MCF 10A (cell line): ENCODE measurements at regions not wholly inside any gene's neighbourhood (a gene's known extent, or its start where the extent isn't known, plus 50 kb on each side); places are given as distances from the start of the nearest gene placed in this dataset.

Experiments used
- BruUV-seq: library from RNA; stranded (reverse); fragments of 400-500 nt; replicated peaks from 2 replicates; lab custom pipeline; 2021; lab: Mats Ljungman, UMichigan
- CTCF ChIA-PET: fragments of 300-600 bp; sonication (Branson Sonifier 250); formaldehyde crosslinking; extraction: SDS; loops from one replicate; lab custom pipeline; 2021; ENCODE audit warnings: antibody characterized with exemption, inconsistent platforms; lab: Yijun Ruan, JAX
- POLR2A ChIA-PET: fragments of 300-600, 350-650 bp; sonication (Branson Sonifier 250); formaldehyde crosslinking; extraction: SDS; loops from one replicate; lab custom pipeline; 2020; ENCODE audit warnings: antibody characterized with exemption, inconsistent platforms; lab: Yijun Ruan, JAX
- DNase-seq: peaks from one replicate; pipeline ENCODE4 v3.0.0-alpha.2; 2018; ENCODE audit not compliant: unreplicated experiment
- H3K27ac Mint-ChIP-seq: one replicate; pipeline ENCODE4 v1.8.0; 2022; ENCODE audit warnings: mild to moderate bottlenecking, low read depth, mixed read lengths; ENCODE audit not compliant: unreplicated experiment
- H3K27me3 Mint-ChIP-seq: one replicate; pipeline ENCODE4 v1.8.0; 2022; ENCODE audit warnings: mixed read lengths; ENCODE audit not compliant: insufficient read depth, unreplicated experiment
- H3K36me3 Mint-ChIP-seq: one replicate; pipeline ENCODE4 v1.8.0; 2022; ENCODE audit warnings: mild to moderate bottlenecking, moderate library complexity, mixed read lengths; ENCODE audit not compliant: insufficient read depth, unreplicated experiment
- H3K4me1 Mint-ChIP-seq: one replicate; pipeline ENCODE4 v1.8.0; 2022; ENCODE audit warnings: mixed read lengths; ENCODE audit not compliant: insufficient read depth, unreplicated experiment
- H3K4me3 Mint-ChIP-seq: one replicate; pipeline ENCODE4 v1.8.0; 2022; ENCODE audit warnings: mild to moderate bottlenecking, moderate library complexity, mixed read lengths; ENCODE audit not compliant: unreplicated experiment
- H3K9me3 Mint-ChIP-seq: one replicate; pipeline ENCODE4 v1.8.0; 2022; ENCODE audit warnings: mixed read lengths; ENCODE audit not compliant: unreplicated experiment
- intact Hi-C: fragments of 100-400 bp; cut with micrococcal nuclease; formaldehyde crosslinking; loops from 2 replicates; pipeline ENCODE4 v1.14.1; 2022
- TF ChIP-seq, protein P1 (sequence below): fragments of 200-600 bp; IDR thresholded peaks from one replicate; pipeline ENCODE4 v1.8.0; 2022; ENCODE audit warnings: antibody characterized with exemption, mild to moderate bottlenecking; ENCODE audit not compliant: unreplicated experiment

- DNase-seq = peak; percentile 56
- Mint-ChIP-seq H3K4me3 (no peak overlapping the region), H3K27me3 (no peaks in the 10 kb centered on the region), H3K27ac (no peak overlapping the region), H3K36me3 (no peaks in the 10 kb centered on the region), H3K9me3 (no peaks in the 10 kb centered on the region), H3K4me1 (peaks cover 5% of the 10 kb centered on the region)
- ChIA-PET CTCF (interaction anchor here (1.8 kb wide), 1 partner anchor 751 kb away, joined by 5 read pairs; no protein-coding TSS in a partner anchor), POLR2A (no interaction called here)
- TF ChIP-seq, protein P1, sequence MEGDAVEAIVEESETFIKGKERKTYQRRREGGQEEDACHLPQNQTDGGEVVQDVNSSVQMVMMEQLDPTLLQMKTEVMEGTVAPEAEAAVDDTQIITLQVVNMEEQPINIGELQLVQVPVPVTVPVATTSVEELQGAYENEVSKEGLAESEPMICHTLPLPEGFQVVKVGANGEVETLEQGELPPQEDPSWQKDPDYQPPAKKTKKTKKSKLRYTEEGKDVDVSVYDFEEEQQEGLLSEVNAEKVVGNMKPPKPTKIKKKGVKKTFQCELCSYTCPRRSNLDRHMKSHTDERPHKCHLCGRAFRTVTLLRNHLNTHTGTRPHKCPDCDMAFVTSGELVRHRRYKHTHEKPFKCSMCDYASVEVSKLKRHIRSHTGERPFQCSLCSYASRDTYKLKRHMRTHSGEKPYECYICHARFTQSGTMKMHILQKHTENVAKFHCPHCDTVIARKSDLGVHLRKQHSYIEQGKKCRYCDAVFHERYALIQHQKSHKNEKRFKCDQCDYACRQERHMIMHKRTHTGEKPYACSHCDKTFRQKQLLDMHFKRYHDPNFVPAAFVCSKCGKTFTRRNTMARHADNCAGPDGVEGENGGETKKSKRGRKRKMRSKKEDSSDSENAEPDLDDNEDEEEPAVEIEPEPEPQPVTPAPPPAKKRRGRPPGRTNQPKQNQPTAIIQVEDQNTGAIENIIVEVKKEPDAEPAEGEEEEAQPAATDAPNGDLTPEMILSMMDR = no peak
- BruUV-seq = no TSS peak
- intact Hi-C loops = no loop called here
Observed at GRCh38 chr1:60727552-60727951, 354.8 kb upstream of the NFIA start.

DNA sequence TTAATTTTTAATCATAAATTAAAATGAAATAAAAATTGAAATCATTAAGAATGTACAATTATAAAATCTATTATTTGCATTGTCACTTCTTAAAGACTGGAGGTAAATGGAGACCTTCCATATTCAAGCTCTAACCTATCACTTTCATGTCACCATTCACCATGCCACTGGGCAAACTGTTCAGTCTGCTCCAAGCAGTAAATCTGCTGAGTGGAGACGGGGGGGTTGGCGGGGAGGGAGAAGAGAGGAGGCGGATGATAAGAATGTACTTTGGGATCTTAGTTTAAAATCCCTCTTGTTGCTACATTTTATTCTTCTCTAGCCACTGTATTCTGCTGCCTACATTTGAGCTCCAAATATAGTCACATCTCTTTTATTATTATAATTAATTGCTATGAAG is 365.9 kb upstream of the NFIA start:
- intact Hi-C loops = no loop called here
- Mint-ChIP-seq H3K36me3 (no peaks in the 10 kb centered on the region), H3K4me3 (no peak overlapping the region), H3K4me1 (no peaks in the 10 kb centered on the region), H3K27me3 (peaks cover 20% of the 10 kb centered on the region), H3K27ac (no peak overlapping the region), H3K9me3 (no peaks in the 10 kb centered on the region)
- POLR2A ChIA-PET = no interaction called here
- no TSS peak for BruUV-seq
- CTCF ChIA-PET = interaction anchor here (0.6 to 0.8 kb wide), 2 partner anchors 269 to 587 kb away, joined by 3 to 5 read pairs; no protein-coding TSS in a partner anchor
- TF ChIP-seq, protein P1 = no peak
- DNase-seq = no peak

GRCh38 chr1:60715970-60716369 is 366.4 kb upstream of the NFIA start:
- intact Hi-C loops = no loop called here
- no peak for DNase-seq
- H3K27ac Mint-ChIP-seq = no peak overlapping the region
- TF ChIP-seq, protein P1 = no peak
- H3K4me1 Mint-ChIP-seq = no peaks in the 10 kb centered on the region
- ChIA-PET POLR2A (no interaction called here), CTCF (interaction anchor here (0.6 to 0.8 kb wide), 2 partner anchors 269 to 587 kb away, joined by 3 to 5 read pairs; no protein-coding TSS in a partner anchor)
- H3K4me3 Mint-ChIP-seq = no peak overlapping the region
- no peaks in the 10 kb centered on the region for H3K36me3 Mint-ChIP-seq
- peaks cover 3% of the 10 kb centered on the region for H3K9me3 Mint-ChIP-seq
- H3K27me3 Mint-ChIP-seq = peaks cover 24% of the 10 kb centered on the region
- no TSS peak for BruUV-seq

GRCh38 chr1:60709426-60709825 is 372.9 kb upstream of the NFIA start:
- BruUV-seq = no TSS peak
- no peak overlapping the region for H3K27ac Mint-ChIP-seq
- intact Hi-C loops = no loop called here
- CTCF ChIA-PET = no interaction called here
- H3K36me3 Mint-ChIP-seq = no peaks in the 10 kb centered on the region
- H3K9me3 Mint-ChIP-seq = peaks cover 9% of the 10 kb centered on the region
- POLR2A ChIA-PET = no interaction called here
- no peak for DNase-seq
- peaks cover 47% of the 10 kb centered on the region for H3K27me3 Mint-ChIP-seq
- H3K4me1 Mint-ChIP-seq = no peaks in the 10 kb centered on the region
- no peak overlapping the region for H3K4me3 Mint-ChIP-seq
- TF ChIP-seq, protein P1 = no peak
